NCI-H2196 treated with DMSO at 0.1 percent for 48 hours (cell line): ENCODE measurements at regions not wholly inside any gene's neighbourhood (a gene's known extent, or its start where the extent isn't known, plus 50 kb on each side); places are given as distances from the start of the nearest gene placed in this dataset.
"Not testable (repeated sequence)": the region's sequence is repeated elsewhere in the genome, so short reads cannot be mapped to it uniquely, and the experiment has no call there.

ENCODE experiments used
- DNase-seq: peaks from one replicate; lab custom pipeline; 2025; ENCODE audit not compliant: unreplicated experiment; lab: John Stamatoyannopoulos, UW

DNA sequence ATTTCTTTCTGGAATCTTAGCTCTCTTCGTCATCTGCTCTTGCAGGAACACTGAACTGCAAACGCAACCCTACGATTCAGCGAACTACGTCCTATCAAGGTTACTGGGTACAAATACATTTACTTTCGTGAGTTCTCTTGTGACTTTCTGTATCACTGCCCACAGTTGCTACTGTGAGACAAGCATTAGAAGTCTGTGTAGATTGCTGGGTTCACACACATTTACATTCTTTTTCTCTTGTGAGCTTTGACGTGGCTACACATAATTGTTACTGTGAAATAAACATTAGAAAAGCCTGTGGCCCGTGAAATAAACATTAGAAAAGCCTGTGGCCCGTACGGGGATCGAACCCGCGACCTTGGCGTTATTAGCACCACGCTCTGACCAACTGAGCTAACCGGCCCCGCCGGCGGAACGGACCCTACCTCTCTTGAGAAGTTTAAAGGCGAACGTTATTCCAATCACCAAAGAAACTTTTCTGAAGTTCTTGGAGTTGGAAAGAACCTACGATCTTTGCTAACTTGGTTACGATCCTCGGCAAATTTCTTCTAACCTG, 61.2 kb upstream of the ZNF322 start:
- not testable (repeated sequence) for DNase-seq

DNA sequence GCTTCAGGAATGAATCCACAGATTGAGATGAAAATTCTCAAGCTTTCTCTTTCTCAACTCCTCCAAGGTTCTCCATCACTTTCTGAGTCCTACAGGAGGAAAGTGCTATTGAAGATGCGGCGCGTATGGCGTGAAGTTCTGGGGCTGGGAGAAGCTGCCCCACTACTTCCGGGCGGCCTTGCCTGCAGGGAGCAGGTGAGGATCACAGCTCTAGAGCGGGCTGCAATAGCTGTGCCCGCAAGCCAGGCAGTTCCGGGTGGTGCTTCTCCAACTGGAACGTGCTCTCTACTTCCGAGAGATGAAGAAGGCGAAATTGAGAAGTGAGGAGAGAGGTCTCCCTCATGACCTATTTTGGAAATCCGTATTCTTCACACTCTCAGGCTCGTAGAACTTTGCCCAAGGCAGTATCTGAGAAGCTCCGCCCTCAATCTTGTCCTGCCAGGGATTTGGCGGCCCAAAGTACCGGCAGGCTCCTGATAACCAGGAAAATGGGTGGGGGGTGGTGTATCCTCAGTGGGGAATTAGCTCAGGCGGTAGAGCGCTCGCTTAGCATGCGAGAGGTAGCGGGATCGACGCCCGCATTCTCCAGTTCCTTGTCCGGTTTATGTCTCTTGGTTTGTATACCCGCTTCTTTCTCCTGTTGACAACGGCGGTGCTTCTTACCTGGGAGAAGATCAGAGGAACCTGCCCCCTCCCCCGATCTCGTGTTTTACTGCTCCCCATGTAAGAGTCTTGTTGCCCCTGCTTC, 70.6 kb upstream of the ZNF322 start:
- DNase-seq, result not testable (repeated sequence)

DNA sequence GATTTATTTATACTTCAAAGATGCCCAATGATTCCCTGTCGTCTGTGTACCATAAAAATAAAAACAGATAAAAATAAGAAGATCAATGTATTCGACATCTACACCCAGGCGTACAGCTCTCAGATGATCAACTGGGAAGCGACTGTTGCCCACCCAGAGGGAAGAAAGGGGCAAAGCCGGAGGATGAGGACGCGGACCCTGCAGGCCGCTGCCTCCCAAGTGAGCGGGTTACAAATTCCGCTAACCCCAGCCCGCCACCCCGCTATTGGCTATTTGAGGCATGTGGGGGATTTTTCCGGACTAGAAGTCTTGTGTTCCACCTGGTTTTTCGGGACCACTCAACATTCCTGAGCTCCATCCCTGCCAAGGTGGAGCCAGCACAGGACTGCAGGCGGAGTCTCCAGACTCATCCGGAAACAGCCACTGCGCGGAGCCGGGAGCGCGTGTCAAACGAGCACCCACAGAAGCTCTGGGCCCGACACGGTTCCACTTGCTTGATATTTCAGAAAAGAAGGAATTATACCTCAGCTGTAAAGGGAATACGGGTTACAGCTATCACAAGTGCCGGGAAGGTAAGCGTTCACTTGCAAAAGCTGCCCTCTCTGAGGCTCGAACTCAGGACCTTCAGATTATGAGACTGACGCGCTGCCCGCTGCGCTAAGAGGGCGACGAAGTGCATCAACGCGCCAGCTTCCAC, 75.4 kb upstream of the ZNF322 start:
- not testable (repeated sequence) for DNase-seq

DNA sequence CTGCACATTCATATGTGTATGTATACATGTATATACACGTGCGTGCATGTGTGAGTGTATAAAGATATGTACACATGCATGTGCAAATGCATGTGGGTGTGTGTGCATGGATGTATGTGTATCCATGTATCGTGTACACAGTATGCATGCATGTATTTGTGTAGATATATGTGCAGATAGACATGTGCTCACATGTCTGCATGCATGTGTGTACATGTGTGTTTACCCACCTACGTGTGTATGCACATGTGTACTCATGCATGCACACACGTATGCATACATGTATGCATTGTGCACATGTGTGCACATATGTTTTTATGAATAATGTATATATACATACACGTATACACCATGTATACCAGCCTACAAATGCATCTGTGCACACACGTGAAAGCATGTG, 80.3 kb upstream of the ZNF322 start:
- no peak for DNase-seq

DNA sequence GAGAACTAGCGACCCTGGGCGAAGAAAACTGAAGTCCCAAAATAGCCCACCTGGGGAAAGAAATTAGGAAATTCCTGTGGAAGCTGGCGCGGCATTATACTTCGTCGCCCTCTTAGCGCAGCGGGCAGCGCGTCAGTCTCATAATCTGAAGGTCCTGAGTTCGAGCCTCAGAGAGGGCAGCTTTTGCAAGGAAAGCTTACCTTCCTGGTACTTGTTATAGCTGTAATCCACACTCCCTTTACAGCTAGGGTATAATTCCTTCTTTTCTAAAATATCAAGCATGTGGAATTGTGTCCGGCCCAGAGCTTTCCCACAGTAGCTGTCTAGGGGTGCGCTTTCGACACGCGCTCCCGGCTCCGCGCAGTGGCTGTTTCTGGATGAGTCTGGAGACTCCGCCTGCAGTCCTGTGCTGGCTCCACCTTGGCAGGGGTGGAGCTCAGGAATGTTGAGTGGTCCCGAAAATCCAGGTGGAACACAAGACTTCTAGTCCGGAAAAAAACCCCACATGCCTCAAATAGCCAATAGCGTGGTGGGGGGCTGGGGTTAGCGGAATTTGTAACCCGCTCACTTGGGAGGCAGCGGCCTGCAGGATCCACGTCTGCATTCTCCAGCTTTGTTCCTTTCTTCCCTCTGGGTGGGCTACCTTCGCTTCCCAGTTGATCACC, 83.7 kb upstream of the ZNF322 start:
- no peak for DNase-seq

DNA sequence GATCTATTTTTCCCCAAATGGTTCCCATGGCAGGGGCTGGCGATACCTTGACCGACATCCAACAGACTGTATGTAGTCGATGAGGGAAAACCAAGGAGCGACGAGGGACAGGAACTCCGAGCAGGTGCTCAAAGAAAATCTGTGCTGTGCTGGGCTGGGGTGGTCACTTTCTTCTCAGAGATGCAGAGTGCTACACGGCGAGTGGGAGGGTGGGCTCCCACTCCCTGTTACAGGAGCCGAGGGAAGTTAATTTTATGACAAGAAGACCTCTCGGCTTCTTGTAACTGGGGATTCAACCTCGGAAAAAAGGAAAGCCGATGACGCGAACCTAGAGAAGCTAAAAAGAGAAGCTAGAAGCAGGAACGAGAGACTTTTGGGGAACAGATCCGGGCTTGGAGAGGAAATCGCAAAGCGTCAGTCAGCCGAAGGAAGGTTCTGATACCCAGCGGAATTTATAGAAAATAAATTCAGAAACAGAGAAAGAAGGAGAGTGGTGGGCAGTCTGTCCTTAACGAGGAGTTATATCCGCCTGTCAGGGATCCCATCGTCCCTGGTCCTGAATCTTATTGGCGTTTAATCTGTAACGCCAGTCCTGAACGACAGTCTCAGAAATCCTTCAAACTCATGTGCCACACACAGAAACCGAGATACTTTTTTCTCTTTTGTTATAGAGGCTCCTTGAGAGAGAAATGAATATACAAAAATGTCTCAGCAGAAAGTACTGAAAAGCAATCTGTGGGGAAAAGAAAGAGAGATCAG, 84.6 kb upstream of the ZNF322 start:
- no peak for DNase-seq

DNA sequence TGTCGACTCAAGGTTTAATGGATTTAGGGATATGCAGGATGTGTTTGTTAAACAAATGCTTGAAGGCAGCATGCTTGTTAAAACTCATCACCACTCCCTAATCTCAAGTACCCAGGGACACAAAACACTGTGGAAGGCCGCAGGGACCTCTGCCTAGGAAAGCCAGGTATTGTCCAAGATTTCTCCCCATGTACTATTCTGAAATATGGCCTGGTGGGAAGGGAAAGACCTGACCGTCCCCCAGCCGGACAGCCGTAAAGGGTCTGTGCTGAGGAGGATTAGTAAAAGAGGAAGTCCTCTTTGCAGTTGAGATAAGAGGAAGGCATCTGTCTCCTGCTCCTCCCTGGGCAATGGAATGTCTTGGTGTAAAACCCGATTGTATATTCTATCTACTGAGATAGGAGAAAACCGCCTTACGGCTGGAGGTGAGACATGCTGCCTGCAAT, 85.3 kb upstream of the ZNF322 start:
- not testable (repeated sequence) for DNase-seq

DNA sequence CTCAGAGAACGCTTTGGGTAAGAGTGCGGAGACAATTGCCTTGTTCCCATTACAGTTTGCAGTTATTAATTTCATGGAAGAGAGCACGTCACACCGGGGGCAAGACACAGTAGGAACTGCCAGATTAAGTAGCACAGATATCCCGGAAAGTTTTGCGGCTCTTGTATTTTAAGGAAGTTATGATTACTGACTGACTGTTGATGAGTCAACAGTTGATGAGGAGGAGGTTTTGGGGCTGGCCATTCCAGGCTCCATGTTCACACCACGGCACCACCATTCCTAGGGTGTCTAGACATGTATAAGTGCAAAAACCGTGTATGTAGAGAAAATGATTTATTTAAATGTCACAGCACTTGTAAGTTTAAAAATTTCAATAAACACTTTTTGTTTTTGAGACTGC, 86.4 kb upstream of the ZNF322 start:
- not testable (repeated sequence) for DNase-seq

DNA sequence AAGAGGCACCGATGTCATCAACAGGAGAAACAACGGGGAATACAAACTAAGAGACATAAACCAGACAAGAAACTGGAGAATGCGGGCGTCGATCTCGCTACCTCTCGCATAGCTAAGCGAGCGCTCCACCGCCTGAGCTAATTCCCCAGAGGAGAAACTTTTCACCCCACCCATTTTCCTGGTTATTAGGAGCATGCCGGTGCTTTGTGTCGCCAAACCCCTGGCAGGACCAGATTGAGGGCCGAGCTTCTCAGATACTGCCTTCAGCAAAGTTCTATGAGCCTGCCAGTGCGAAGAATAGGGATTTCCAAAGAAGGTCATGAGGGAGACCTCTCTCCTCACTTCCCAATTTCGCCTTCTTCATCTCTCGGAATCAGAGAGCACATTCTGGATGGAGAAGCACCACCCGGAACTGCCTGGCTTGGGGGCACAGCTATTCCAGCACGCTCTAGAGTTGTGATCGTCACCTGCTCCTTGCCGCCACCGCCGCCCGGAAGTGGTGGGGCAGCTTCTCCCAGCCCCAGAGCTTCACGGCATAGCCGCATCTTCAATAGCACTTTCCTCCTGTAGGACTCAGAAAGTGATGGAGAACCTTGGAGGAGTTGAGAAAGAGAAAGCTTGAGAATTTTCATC, 89.7 kb upstream of the ZNF322 start:
- DNase-seq, result not testable (repeated sequence)

DNA sequence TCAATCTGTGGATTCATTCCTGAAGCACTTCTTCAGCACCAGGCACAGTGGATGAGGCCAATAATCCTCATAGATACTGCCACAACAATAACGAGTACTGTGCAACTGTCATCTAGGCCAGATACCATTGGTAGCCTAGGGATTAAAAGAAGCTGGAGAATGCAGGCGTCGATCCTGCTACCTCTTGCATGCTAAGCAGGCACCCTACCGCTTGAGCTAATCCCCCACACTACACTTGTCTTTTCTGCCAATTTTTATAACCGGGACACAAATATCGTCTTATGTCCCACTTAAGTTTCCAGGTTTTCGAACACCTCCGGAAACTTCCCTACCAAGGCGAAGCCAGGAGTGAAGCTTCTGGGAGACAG, 90.2 kb upstream of the ZNF322 start:
- not testable (repeated sequence) for DNase-seq

DNA sequence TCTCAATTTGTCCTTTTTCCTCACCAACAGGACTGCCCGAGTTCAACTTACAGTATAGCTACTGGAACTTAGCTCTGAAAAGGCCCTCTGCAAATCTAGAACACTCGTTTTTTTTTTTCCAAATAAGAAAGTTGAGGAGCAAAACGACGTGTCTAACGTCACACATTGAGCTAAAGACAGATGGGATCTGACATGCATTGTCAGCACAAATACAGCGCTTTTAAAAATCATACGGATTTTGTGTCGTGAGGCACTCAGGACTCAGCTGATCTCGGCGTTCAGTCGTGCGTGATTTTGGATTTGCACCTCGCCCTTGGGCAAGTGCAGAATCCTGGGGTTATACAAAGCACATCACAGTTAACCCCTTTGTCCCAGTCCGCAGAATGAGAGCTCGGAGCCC, 94.7 kb upstream of the ZNF322 start:
- DNase-seq, result no peak

DNA sequence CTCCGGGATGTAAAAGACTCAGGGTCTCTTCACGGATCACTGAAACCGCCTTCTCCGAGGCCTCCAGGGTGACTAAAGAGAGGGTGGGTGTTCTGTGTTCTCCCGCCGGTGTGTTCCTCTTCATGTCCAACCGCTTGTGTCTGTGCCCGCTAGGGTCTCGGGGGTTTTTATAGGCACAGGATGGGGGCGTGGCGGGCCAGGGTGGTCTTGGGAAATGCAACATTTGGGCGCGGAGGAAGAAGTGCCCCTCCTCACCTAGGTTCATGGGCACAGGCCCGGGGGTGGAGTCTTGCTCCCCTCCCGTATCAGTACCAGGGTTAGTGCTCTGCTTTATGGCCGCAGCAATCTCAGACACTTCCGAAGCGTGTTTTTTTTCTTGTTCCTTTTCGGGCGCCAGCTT, 95.3 kb upstream of the ZNF322 start:
- not testable (repeated sequence) for DNase-seq

DNA sequence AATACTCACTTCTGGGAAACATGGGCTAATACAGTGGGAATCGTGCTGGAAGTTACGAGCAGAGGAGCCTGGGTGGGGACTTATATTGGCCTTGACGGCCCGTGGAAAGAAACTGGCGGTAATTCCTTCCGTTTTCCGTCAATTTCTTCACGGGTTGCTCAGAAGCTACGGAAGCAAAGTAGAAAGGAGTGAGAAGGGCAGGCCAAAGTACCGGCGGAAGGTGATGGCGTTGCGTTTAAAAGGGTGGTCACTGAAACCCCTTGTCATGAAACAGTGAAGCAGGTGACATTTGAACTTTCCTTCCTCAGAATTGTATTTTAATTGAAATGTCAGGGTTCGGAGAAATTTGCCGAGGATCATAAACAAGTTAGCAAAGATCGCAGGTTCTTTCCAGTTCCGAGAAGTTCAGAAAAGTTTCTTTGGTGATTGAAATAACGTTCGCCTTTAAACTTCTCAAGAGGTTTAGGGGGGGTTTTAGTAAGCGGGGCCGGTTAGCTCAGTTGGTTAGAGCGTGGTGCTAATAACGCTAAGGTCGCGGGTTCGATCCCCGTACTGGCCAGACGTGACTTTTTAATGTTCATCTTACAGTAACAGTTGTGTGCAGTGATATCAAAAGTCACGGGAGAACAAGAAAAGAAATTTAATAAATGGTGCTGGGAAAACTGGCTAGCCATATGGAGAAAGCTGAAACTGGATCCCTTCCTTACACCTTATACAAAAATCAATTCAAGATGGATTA, 96.7 kb upstream of the ZNF322 start:
- DNase-seq, result not testable (repeated sequence)

DNA sequence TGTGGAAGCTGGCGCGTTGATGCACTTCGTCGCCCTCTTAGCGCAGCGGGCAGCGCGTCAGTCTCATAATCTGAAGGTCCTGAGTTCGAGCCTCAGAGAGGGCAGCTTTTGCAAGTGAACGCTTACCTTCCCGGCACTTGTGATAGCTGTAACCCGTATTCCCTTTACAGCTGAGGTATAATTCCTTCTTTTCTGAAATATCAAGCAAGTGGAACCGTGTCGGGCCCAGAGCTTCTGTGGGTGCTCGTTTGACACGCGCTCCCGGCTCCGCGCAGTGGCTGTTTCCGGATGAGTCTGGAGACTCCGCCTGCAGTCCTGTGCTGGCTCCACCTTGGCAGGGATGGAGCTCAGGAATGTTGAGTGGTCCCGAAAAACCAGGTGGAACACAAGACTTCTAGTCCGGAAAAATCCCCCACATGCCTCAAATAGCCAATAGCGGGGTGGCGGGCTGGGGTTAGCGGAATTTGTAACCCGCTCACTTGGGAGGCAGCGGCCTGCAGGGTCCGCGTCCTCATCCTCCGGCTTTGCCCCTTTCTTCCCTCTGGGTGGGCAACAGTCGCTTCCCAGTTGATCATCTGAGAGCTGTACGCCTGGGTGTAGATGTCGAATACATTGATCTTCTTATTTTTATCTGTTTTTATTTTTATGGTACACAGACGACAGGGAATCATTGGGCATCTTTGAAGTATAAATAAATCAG, 106.8 kb upstream of the ZNF322 start:
- not testable (repeated sequence) for DNase-seq

DNA sequence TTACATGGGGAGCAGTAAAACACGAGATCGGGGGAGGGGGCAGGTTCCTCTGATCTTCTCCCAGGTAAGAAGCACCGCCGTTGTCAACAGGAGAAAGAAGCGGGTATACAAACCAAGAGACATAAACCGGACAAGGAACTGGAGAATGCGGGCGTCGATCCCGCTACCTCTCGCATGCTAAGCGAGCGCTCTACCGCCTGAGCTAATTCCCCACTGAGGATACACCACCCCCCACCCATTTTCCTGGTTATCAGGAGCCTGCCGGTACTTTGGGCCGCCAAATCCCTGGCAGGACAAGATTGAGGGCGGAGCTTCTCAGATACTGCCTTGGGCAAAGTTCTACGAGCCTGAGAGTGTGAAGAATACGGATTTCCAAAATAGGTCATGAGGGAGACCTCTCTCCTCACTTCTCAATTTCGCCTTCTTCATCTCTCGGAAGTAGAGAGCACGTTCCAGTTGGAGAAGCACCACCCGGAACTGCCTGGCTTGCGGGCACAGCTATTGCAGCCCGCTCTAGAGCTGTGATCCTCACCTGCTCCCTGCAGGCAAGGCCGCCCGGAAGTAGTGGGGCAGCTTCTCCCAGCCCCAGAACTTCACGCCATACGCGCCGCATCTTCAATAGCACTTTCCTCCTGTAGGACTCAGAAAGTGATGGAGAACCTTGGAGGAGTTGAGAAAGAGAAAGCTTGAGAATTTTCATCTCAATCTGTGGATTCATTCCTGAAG, 111.6 kb upstream of the ZNF322 start:
- not testable (repeated sequence) for DNase-seq

DNA sequence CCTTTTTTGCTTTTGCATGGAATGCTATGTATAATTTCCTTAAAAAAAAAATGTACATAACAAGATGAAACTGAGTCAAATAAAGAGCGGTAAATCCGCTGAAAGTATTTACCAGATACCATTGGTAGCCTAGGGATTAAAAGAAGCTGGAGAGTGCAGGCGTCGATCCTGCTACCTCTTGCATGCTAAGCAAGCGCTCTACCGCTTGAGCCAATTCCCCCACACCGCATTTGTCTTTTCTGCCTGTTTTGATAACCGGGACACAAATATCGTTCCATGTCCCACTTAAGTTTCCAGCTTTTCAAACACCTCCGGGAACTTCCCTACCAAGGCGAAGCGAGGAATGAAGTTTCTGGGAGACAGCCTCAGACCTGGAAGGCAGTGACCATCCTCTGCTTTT, 113.9 kb upstream of the ZNF322 start:
- not testable (repeated sequence) for DNase-seq

DNA sequence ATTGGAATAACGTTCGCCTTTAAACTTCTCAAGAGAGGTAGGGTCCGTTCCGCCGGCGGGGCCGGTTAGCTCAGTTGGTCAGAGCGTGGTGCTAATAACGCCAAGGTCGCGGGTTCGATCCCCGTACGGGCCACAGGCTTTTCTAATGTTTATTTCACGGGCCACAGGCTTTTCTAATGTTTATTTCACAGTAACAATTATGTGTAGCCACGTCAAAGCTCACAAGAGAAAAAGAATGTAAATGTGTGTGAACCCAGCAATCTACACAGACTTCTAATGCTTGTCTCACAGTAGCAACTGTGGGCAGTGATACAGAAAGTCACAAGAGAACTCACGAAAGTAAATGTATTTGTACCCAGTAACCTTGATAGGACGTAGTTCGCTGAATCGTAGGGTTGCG, 121.0 kb upstream of the ZNF322 start:
- DNase-seq, result not testable (repeated sequence)

DNA sequence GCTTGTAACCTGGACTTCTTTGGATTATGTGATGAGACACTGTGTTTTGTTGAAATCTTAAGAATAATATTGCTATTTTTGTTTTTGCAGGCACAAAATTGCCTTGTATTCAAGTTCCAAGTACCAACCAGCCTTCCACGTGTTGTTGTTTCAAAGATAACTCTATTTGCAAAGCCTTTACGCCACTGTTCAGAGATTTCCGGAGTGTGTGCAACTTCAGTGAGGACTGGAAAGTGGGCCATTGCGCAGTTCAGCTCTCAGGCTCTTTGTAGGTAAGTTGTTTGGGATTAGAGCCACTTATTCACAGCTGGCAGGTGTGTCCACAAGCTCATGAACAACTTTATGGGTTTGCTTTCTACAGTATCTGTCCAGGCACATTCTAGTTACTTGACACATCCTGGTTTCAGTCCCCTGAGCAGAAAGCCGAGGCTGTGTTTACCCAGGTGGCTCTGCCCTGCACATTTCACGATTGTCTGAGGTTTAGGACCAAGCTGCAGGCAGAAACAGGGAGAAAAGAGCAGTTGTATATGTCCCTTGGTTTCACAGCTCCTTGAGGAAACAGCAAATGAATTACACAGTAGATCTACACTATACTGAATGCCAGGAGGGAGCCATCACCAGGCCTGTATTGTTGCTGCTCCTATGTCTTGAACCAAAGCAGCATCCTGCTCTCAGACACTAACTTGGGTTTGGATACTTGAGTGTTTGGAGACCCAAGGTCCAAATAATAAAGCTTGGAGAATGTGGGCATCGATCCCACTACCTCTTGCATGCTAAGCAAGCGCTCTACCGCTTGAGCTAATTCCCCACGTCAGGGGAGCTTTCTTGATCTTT, 136.1 kb upstream of the ZNF322 start:
- DNase-seq, result not testable (repeated sequence)
